MM.1S (cell line): ENCODE measurements at regions not wholly inside any gene's neighbourhood (a gene's known extent, or its start where the extent isn't known, plus 50 kb on each side); places are given as distances from the start of the nearest gene placed in this dataset.

Experiments used
- DNase-seq: peaks from one replicate; pipeline ENCODE4 v3.0.0-alpha.2; 2015
- H2AFZ ChIP-seq: fragments of 300-600 bp; sonication (generic); 2 replicates; pipeline ENCODE4 v1.6.0; 2016; ENCODE audit warnings: antibody characterized with exemption, low read length
- H3F3A ChIP-seq: fragments of 300-600 bp; sonication (generic); 2 replicates; pipeline ENCODE4 v1.6.1; 2016; ENCODE audit warnings: mild to moderate bottlenecking, antibody characterized with exemption, low read length, moderate library complexity, mixed read lengths; ENCODE audit not compliant: insufficient read depth
- H3K27ac ChIP-seq: fragments of 300-600 bp; sonication (generic); 2 replicates; pipeline ENCODE4 v1.5.1; 2016; ENCODE audit warnings: mild to moderate bottlenecking, low read length
- H3K27me3 ChIP-seq: fragments of 300-600 bp; sonication (generic); replicated peaks from 2 replicates; pipeline ENCODE4 v1.6.0; 2016; ENCODE audit warnings: low read length; ENCODE audit not compliant: insufficient read depth
- H3K36me3 ChIP-seq: fragments of 300-600 bp; sonication (generic); replicated peaks from 2 replicates; pipeline ENCODE4 v1.6.1; 2016; ENCODE audit warnings: mild to moderate bottlenecking, low read length, mixed read lengths; ENCODE audit not compliant: insufficient read depth
- H3K4me1 ChIP-seq: fragments of 300-600 bp; sonication (generic); 2 replicates; pipeline ENCODE4 v1.6.1; 2016; ENCODE audit warnings: low read length, mixed read lengths
- H3K4me2 ChIP-seq: fragments of 300-600 bp; sonication (generic); 2 replicates; pipeline ENCODE4 v1.6.0; 2016; ENCODE audit warnings: low read depth, low read length
- H3K4me3 ChIP-seq: fragments of 300-600 bp; sonication (generic); 2 replicates; pipeline ENCODE4 v1.5.1; 2016; ENCODE audit warnings: low read length, mixed read lengths
- H3K79me2 ChIP-seq: fragments of 300-600 bp; sonication (generic); 2 replicates; pipeline ENCODE4 v1.6.1; 2016; ENCODE audit warnings: mixed run types, low read length, mixed read lengths
- H3K9ac ChIP-seq: fragments of 300-600 bp; sonication (generic); 2 replicates; pipeline ENCODE4 v1.6.1; 2016; ENCODE audit warnings: low read length, mixed read lengths
- H3K9me2 ChIP-seq: fragments of 300-600 bp; sonication (generic); replicated peaks from 2 replicates; pipeline ENCODE4 v1.6.1; 2016; ENCODE audit warnings: mild to moderate bottlenecking, low read length, mixed read lengths; ENCODE audit not compliant: insufficient read depth
- H3K9me3 ChIP-seq: fragments of 300-600 bp; sonication (generic); replicated peaks from 2 replicates; pipeline ENCODE4 v1.6.1; 2016; ENCODE audit warnings: mild to moderate bottlenecking, low read length, mixed read lengths; ENCODE audit not compliant: insufficient read depth
- H4K20me1 ChIP-seq: fragments of 300-600 bp; sonication (generic); 2 replicates; pipeline ENCODE4 v1.6.1; 2016; ENCODE audit warnings: mild to moderate bottlenecking, low read length, moderate library complexity, mixed read lengths; ENCODE audit not compliant: insufficient read depth
- EZH2 ChIP-seq: fragments of 300-600 bp; sonication (generic); optimal IDR thresholded peaks from 2 replicates; pipeline ENCODE3; 2017; ENCODE audit warnings: low read depth, mild to moderate bottlenecking, antibody characterized with exemption, low read length, mixed read lengths
- EZH2phosphoT487 ChIP-seq: fragments of 300-600 bp; sonication (generic); IDR thresholded peaks from 2 replicates; pipeline ENCODE4 v1.6.1; 2018; ENCODE audit warnings: antibody characterized with exemption, low read length
- TF ChIP-seq, protein P1 (sequence below): fragments of 300-600 bp; sonication (generic); IDR thresholded peaks from 2 replicates; pipeline ENCODE4 v1.5.1; 2016; ENCODE audit warnings: antibody characterized with exemption, low read length, mixed read lengths

DNA sequence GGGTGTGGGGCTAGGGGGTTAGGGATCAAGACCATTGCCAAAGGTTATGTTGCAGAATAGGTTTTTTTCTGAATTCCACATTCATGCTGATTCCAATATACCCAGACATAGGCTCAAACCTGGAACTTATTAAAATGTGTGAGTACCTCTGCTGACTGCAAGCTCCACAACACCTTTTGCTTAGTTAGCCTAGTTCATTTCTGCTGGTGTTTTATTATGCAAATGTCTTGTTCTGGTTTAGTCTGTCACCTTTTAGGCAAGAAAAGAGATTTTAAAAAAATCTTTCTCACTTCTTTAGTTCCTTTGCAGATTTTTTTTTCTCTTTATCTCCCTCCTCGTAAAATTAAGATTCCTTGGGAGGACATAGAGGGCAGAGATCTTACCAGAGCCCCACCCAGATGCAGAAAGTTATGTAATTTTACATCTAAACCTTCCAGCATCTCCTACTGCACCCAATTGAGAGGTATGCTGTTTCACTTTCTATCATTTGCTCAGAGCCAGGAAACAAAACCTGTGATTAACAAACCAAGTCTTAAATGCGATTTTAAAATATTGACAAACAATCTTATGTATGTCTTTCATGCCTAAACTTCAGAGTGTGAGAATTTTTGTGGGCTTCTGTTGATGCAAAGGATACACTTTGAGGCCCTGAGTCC lies 190.7 kb upstream of the CLNK start:
- Histone ChIP-seq H3K9me2 (no peaks in the 10 kb centered on the region), H3K79me2 (no peaks in the 10 kb centered on the region), H3K4me3 (no peak overlapping the region), H3K36me3 (no peaks in the 10 kb centered on the region), H4K20me1 (no peaks in the 10 kb centered on the region), H3K9ac (no peak overlapping the region), H3K4me1 (no peaks in the 10 kb centered on the region), H3K27ac (no peak overlapping the region), H3K4me2 (no peak overlapping the region), H3K27me3 (no peaks in the 10 kb centered on the region), H2AFZ (no peak overlapping the region), H3F3A (no peaks in the 10 kb centered on the region), H3K9me3 (no peaks in the 10 kb centered on the region)
- TF ChIP-seq EZH2 (no peak), EZH2phosphoT487 (no peak)
- TF ChIP-seq, protein P1, sequence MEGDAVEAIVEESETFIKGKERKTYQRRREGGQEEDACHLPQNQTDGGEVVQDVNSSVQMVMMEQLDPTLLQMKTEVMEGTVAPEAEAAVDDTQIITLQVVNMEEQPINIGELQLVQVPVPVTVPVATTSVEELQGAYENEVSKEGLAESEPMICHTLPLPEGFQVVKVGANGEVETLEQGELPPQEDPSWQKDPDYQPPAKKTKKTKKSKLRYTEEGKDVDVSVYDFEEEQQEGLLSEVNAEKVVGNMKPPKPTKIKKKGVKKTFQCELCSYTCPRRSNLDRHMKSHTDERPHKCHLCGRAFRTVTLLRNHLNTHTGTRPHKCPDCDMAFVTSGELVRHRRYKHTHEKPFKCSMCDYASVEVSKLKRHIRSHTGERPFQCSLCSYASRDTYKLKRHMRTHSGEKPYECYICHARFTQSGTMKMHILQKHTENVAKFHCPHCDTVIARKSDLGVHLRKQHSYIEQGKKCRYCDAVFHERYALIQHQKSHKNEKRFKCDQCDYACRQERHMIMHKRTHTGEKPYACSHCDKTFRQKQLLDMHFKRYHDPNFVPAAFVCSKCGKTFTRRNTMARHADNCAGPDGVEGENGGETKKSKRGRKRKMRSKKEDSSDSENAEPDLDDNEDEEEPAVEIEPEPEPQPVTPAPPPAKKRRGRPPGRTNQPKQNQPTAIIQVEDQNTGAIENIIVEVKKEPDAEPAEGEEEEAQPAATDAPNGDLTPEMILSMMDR = no peak
- no peak for DNase-seq

- Histone ChIP-seq H3K27me3 (no peaks in the 10 kb centered on the region), H3K9me3 (no peaks in the 10 kb centered on the region)
Measured at GRCh38 chr4:10873809-10874208, 189.2 kb upstream of the CLNK start.

GRCh38 chr4:10872833-10873517 lies 188.4 kb upstream of the CLNK start:
- TF ChIP-seq EZH2 (no peak), EZH2phosphoT487 (no peak)
- no peaks in the 10 kb centered on the region for H3K27me3 ChIP-seq
- no peaks in the 10 kb centered on the region for H3K36me3 ChIP-seq
- no peak overlapping the region for H3K4me3 ChIP-seq
- H3K27ac ChIP-seq = no peak overlapping the region
- no peaks in the 10 kb centered on the region for H3K4me1 ChIP-seq
- no peak overlapping the region for H3K4me2 ChIP-seq
- DNase-seq = no peak
- H3F3A ChIP-seq = no peaks in the 10 kb centered on the region
- H2AFZ ChIP-seq = no peak overlapping the region
- no peaks in the 10 kb centered on the region for H3K79me2 ChIP-seq
- no peak overlapping the region for H3K9ac ChIP-seq
- H3K9me3 ChIP-seq = no peaks in the 10 kb centered on the region
- H4K20me1 ChIP-seq = no peaks in the 10 kb centered on the region
- no peaks in the 10 kb centered on the region for H3K9me2 ChIP-seq

More at GRCh38 chr4:10873809-10874208, 189.2 kb upstream of the CLNK start:
- no peak overlapping the region for H3K27ac ChIP-seq
- no peaks in the 10 kb centered on the region for H4K20me1 ChIP-seq
- no peaks in the 10 kb centered on the region for H3K9me2 ChIP-seq
- no peak overlapping the region for H2AFZ ChIP-seq
- H3K79me2 ChIP-seq = no peaks in the 10 kb centered on the region
- no peak overlapping the region for H3K9ac ChIP-seq
- H3K4me3 ChIP-seq = no peak overlapping the region
- no peaks in the 10 kb centered on the region for H3K4me1 ChIP-seq
- TF ChIP-seq EZH2 (no peak), EZH2phosphoT487 (no peak)
- TF ChIP-seq, protein P1 = no peak
- H3K36me3 ChIP-seq = no peaks in the 10 kb centered on the region
- no peak overlapping the region for H3K4me2 ChIP-seq
- H3F3A ChIP-seq = no peaks in the 10 kb centered on the region
- no peak for DNase-seq

GRCh38 chr4:10866666-10867065 lies 182.1 kb upstream of the CLNK start:
- no peak overlapping the region for H3K4me2 ChIP-seq
- H3K27ac ChIP-seq = no peak overlapping the region
- H3F3A ChIP-seq = no peaks in the 10 kb centered on the region
- H3K27me3 ChIP-seq = no peaks in the 10 kb centered on the region
- H3K4me1 ChIP-seq = no peaks in the 10 kb centered on the region
- H3K9me3 ChIP-seq = no peaks in the 10 kb centered on the region
- DNase-seq = no peak
- no peak overlapping the region for H3K4me3 ChIP-seq
- H3K9ac ChIP-seq = no peak overlapping the region
- H3K79me2 ChIP-seq = no peaks in the 10 kb centered on the region
- TF ChIP-seq, protein P1 = no peak
- no peak for TF ChIP-seq EZH2phosphoT487
- TF ChIP-seq EZH2 = no peak
- no peak overlapping the region for H2AFZ ChIP-seq
- no peaks in the 10 kb centered on the region for H3K36me3 ChIP-seq
- no peaks in the 10 kb centered on the region for H4K20me1 ChIP-seq
- H3K9me2 ChIP-seq = no peaks in the 10 kb centered on the region
